Colonic mucosa (tissue), 4 donors: ENCODE measurements at regions not wholly inside any gene's neighbourhood (a gene's known extent, or its start where the extent isn't known, plus 50 kb on each side); places are given as distances from the start of the nearest gene placed in this dataset.

Experiments used
- DNase-seq: peaks from one replicate; pipeline ENCODE4 v3.0.0-alpha.2; 2020
- H3K27ac ChIP-seq: fragments of 200-600 bp; one replicate; pipeline ENCODE4 v1.8.0; 2021
- H3K27me3 ChIP-seq: fragments of 200-600 bp; one replicate; pipeline ENCODE4 v1.8.0; 2021
- H3K36me3 ChIP-seq: fragments of 200-600 bp; one replicate; pipeline ENCODE4 v1.8.0; 2021
- H3K4me1 ChIP-seq: fragments of 200-600 bp; one replicate; pipeline ENCODE4 v1.8.0; 2021; ENCODE audit warnings: mild to moderate bottlenecking
- H3K4me3 ChIP-seq: fragments of 200-600 bp; one replicate; pipeline ENCODE4 v1.8.0; 2021
- H3K9ac ChIP-seq, 2 donors: one replicate each; pipeline ENCODE4 v1.7.0; 2013; ENCODE audit warnings: control low read depth in 2 of 2, low read depth in 2 of 2, low read length in 2 of 2
- H3K9me3 ChIP-seq: fragments of 200-600 bp; one replicate; pipeline ENCODE4 v1.8.0; 2021
- CTCF ChIP-seq: fragments of 200-600 bp; IDR thresholded peaks from one replicate; pipeline ENCODE4 v1.8.0; 2022; ENCODE audit warnings: antibody characterized with exemption, mild to moderate bottlenecking
- intact Hi-C: fragments of 100-400 bp; cut with DNase I; formaldehyde crosslinking; loops from one replicate; pipeline ENCODE4 v1.14.1; 2022
- donor health status: healthy.
- donor health status: DM: no; HTN: no; CAD: no.
- donor health status: DM: no; HTN: no; CAD: no.

GRCh38 chr4:10243856-10244255 is 127.3 kb upstream of the WDR1 start:
- H3K36me3 ChIP-seq: no peaks in the 10 kb centered on the region
- intact Hi-C loops: no loop called here
- no peaks in the 10 kb centered on the region for H3K27me3 ChIP-seq
- H3K9ac ChIP-seq: no peak overlapping the region
- H3K4me1 ChIP-seq: no peaks in the 10 kb centered on the region
- no peak overlapping the region for H3K27ac ChIP-seq
- no peak overlapping the region for H3K4me3 ChIP-seq
- no peak for TF ChIP-seq CTCF
- no peak for DNase-seq
- no peaks in the 10 kb centered on the region for H3K9me3 ChIP-seq

- intact Hi-C loops: no loop called here
- peak; percentile 6 for DNase-seq
- no peaks in the 10 kb centered on the region for H3K36me3 ChIP-seq
Observed at GRCh38 chr4:10240691-10241090, 124.1 kb upstream of the WDR1 start.

GRCh38 chr4:10239982-10240654 is 123.5 kb upstream of the WDR1 start:
- no peak for TF ChIP-seq CTCF
- H3K4me1 ChIP-seq: no peaks in the 10 kb centered on the region
- DNase-seq: peak; percentile 13

More at GRCh38 chr4:10240691-10241090, 124.1 kb upstream of the WDR1 start:
- Histone ChIP-seq H3K27ac (no peak overlapping the region), H3K9me3 (no peaks in the 10 kb centered on the region), H3K4me1 (no peaks in the 10 kb centered on the region), H3K9ac (no peak overlapping the region), H3K4me3 (no peak overlapping the region), H3K27me3 (no peaks in the 10 kb centered on the region)
- no peak for TF ChIP-seq CTCF

GRCh38 chr4:10237131-10237530 is 120.5 kb upstream of the WDR1 start:
- Histone ChIP-seq H3K9me3 (no peaks in the 10 kb centered on the region), H3K27me3 (no peaks in the 10 kb centered on the region), H3K4me3 (no peak overlapping the region), H3K9ac (no peak overlapping the region), H3K4me1 (no peaks in the 10 kb centered on the region), H3K36me3 (no peaks in the 10 kb centered on the region), H3K27ac (no peak overlapping the region)
- intact Hi-C loops: no loop called here
- DNase-seq: no peak
- TF ChIP-seq CTCF: no peak

More at GRCh38 chr4:10239982-10240654, 123.5 kb upstream of the WDR1 start:
- H3K27me3 ChIP-seq: no peaks in the 10 kb centered on the region
- no peaks in the 10 kb centered on the region for H3K36me3 ChIP-seq
- H3K9ac ChIP-seq: no peak overlapping the region
- H3K4me3 ChIP-seq: no peak overlapping the region
- no peaks in the 10 kb centered on the region for H3K9me3 ChIP-seq
- no peak overlapping the region for H3K27ac ChIP-seq
- intact Hi-C loops: no loop called here

GRCh38 chr4:10232114-10232513 is 115.5 kb upstream of the WDR1 start:
- intact Hi-C loops: no loop called here
- Histone ChIP-seq H3K4me1 (no peaks in the 10 kb centered on the region), H3K9ac (no peak overlapping the region), H3K4me3 (no peak overlapping the region), H3K9me3 (no peaks in the 10 kb centered on the region), H3K27ac (no peak overlapping the region), H3K27me3 (no peaks in the 10 kb centered on the region), H3K36me3 (no peaks in the 10 kb centered on the region)
- no peak for TF ChIP-seq CTCF
- no peak for DNase-seq
